AG04450 (cell line): ENCODE measurements at regions not wholly inside any gene's neighbourhood (a gene's known extent, or its start where the extent isn't known, plus 50 kb on each side); places are given as distances from the start of the nearest gene placed in this dataset.

Experiments used
- CTCF ChIA-PET: fragments of 300-600, 350-600 bp; formaldehyde crosslinking; extraction: SDS; loops from one replicate; lab custom pipeline; 2022; ENCODE audit warnings: antibody characterized with exemption, inconsistent platforms; lab: Charles Lee
- POLR2A ChIA-PET: fragments of 350-600 bp; formaldehyde crosslinking; extraction: SDS; loops from one replicate; lab custom pipeline; 2021; ENCODE audit warnings: antibody characterized with exemption, inconsistent platforms; lab: Yijun Ruan, JAX
- DNase-seq: peaks from one replicate; pipeline ENCODE4 v3.0.0-alpha.2; 2011; ENCODE audit warnings: low read depth, low spot score
- H3K27ac ChIP-seq: one replicate; pipeline ENCODE4 v1.5.1; 2012; ENCODE audit warnings: low read depth, low read length, control low read depth
- H3K27me3 ChIP-seq: one replicate; pipeline ENCODE4 v1.6.0; 2012; ENCODE audit warnings: low read length; ENCODE audit not compliant: control insufficient read depth, insufficient read depth
- H3K4me3 ChIP-seq: 2 replicates; pipeline ENCODE4 v1.5.1; 2011; ENCODE audit warnings: mild to moderate bottlenecking, low read depth, low read length, control low read depth
- H3K9me3 ChIP-seq: 2 replicates; pipeline ENCODE4 v1.5.1; 2012; ENCODE audit warnings: low read length; ENCODE audit not compliant: control insufficient read depth, insufficient read depth
- CTCF ChIP-seq: IDR thresholded peaks from 2 replicates; pipeline ENCODE4 v1.5.1; 2011; ENCODE audit warnings: low read depth, low read length, control low read depth, inconsistent platforms

GRCh38 chr7:156151658-156152057 lies 339.4 kb upstream of the SHH start:
- H3K27ac ChIP-seq, result no peak overlapping the region
- H3K4me3 ChIP-seq, result no peak overlapping the region
- DNase-seq, result no peak
- peaks cover 45% of the 10 kb centered on the region for H3K9me3 ChIP-seq
- ChIA-PET CTCF (no interaction called here), POLR2A (no interaction called here)
- no peak for TF ChIP-seq CTCF
- no peaks in the 10 kb centered on the region for H3K27me3 ChIP-seq

- Histone ChIP-seq H3K4me3 (no peak overlapping the region), H3K27me3 (no peaks in the 10 kb centered on the region), H3K9me3 (peaks cover 39% of the 10 kb centered on the region), H3K27ac (no peak overlapping the region)
- TF ChIP-seq CTCF, result no peak
- CTCF ChIA-PET, result no interaction called here
- DNase-seq, result no peak
- POLR2A ChIA-PET, result no interaction called here
Observed at GRCh38 chr7:156151078-156151477, 338.8 kb upstream of the SHH start.

GRCh38 chr7:156148995-156149394 lies 336.7 kb upstream of the SHH start:
- DNase-seq, result no peak
- CTCF ChIA-PET, result no interaction called here
- TF ChIP-seq CTCF, result no peak
- no peaks in the 10 kb centered on the region for H3K27me3 ChIP-seq
- H3K9me3 ChIP-seq, result peaks cover 40% of the 10 kb centered on the region
- no peak overlapping the region for H3K27ac ChIP-seq
- POLR2A ChIA-PET, result no interaction called here
- H3K4me3 ChIP-seq, result no peak overlapping the region

GRCh38 chr7:156148547-156148946 lies 336.3 kb upstream of the SHH start:
- H3K27ac ChIP-seq, result no peak overlapping the region
- H3K27me3 ChIP-seq, result no peaks in the 10 kb centered on the region
- no peak overlapping the region for H3K4me3 ChIP-seq
- POLR2A ChIA-PET, result no interaction called here
- TF ChIP-seq CTCF, result no peak
- DNase-seq, result no peak
- peaks cover 40% of the 10 kb centered on the region for H3K9me3 ChIP-seq
- CTCF ChIA-PET, result no interaction called here

GRCh38 chr7:156147756-156148504 lies 335.7 kb upstream of the SHH start:
- ChIA-PET CTCF (no interaction called here), POLR2A (no interaction called here)
- TF ChIP-seq CTCF, result no peak
- DNase-seq, result no peak
- no peak overlapping the region for H3K27ac ChIP-seq
- H3K9me3 ChIP-seq, result peaks cover 44% of the 10 kb centered on the region
- no peaks in the 10 kb centered on the region for H3K27me3 ChIP-seq
- no peak overlapping the region for H3K4me3 ChIP-seq
